ENCODE measurements at regions not wholly inside any gene's neighbourhood (a gene's known extent, or its start where the extent isn't known, plus 50 kb on each side); places are given as distances from the start of the nearest gene placed in this dataset.

- in situ Hi-C loops (cut with MboI; ENCODE audit: low sequenced_read_pairs), result no loop called here
- H3K4ac ChIP-seq (ENCODE audit: low read depth, low read length), result peak overlapping the region; percentile 93
- no peak overlapping the region for H2AK9ac ChIP-seq (replicated peaks; ENCODE audit: low read depth, low read length, poor library complexity)
- ATAC-seq (ENCODE audit: low read depth), result peak; percentile 5; the same call in 1 of the 2 replicates
- H3K9ac ChIP-seq (ENCODE audit: low read depth, low read length), result no peak overlapping the region
- H3K18ac ChIP-seq (ENCODE audit: low read depth, low read length), result peak overlapping the region; percentile 89; the same call in 1 of the 2 replicates
- H2BK20ac ChIP-seq (ENCODE audit: low read depth, low read length), result peak overlapping the region; percentile 97
- H2BK5ac ChIP-seq (ENCODE audit: low read depth, low read length, poor library complexity, severe bottlenecking), result peak overlapping the region; percentile 94
- peak overlapping the region; percentile 59; the same call in 1 of the 2 replicates for H4K5ac ChIP-seq (ENCODE audit: low read depth, low read length)
- TF ChIP-seq RCOR1 (IDR thresholded peaks at IDR 0.05; ENCODE audit: insufficient replicate concordance, low read length), result no peak
- peak; percentile 33; the same call in 1 of the 2 replicates for TF ChIP-seq CEBPB (IDR thresholded peaks at IDR 0.05; ENCODE audit: low read depth, low read length)
- BruUV-seq (replicated peaks), result no TSS peak
- H3K27me3 ChIP-seq (ENCODE audit: control insufficient read depth, insufficient read depth, low read length), result no peaks in the 10 kb centered on the region
- 100% methylated on average over 2 of the region's 11 CpGs; no CpG with 5 or more reads in 1 of the 2 experiments for WGBS, 2 experiments (ENCODE audit: extremely low coverage in 2 of 2, insufficient read length in 1 of 2)
- H3K14ac ChIP-seq (replicated peaks; ENCODE audit: low read depth, low read length), result peak overlapping the region; percentile 77
- intact Hi-C loops (cut with micrococcal nuclease), result loop anchor here (1.0 to 10.0 kb wide), 4 partner anchors 32 to 1242 kb away; partner anchors contain the start of genes FAM217B and PPP1R3D
- H3K4me1 ChIP-seq (ENCODE audit: control insufficient read depth, insufficient read depth, low read length), result peaks cover 4% of the 10 kb centered on the region; the same call in 1 of the 2 replicates
- H2AFZ ChIP-seq (replicated peaks; ENCODE audit: low read length, poor library complexity), result no peak overlapping the region
- H3K56ac ChIP-seq (ENCODE audit: extremely low read depth, insufficient read depth, low read length), result peak overlapping the region; percentile 75
- peak overlapping the region; percentile 83 to 87 for H4K8ac ChIP-seq (ENCODE audit: low read depth in 2 of 2, low read length in 2 of 2)
- ChIA-PET CTCF (interaction anchor here (1.5 to 2.1 kb wide), 4 partner anchors 9 to 975 kb away, joined by 3 to 8 read pairs (median 5); no protein-coding TSS in a partner anchor), POLR2A (ENCODE audit: unreplicated experiment) (no interaction called here)
- H3K4me2 ChIP-seq (ENCODE audit: low read depth, low read length), result peak overlapping the region; percentile 36; the same call in 1 of the 2 replicates
- no peak overlapping the region for H3K4me3 ChIP-seq (ENCODE audit: insufficient read depth, low read depth, low read length)
- H2BK120ac ChIP-seq (ENCODE audit: low read depth, low read length), result peak overlapping the region; percentile 96
- no peaks in the 10 kb centered on the region for H3K36me3 ChIP-seq (ENCODE audit: control insufficient read depth, insufficient read depth, low read length)
- no peaks in the 10 kb centered on the region for H3K79me1 ChIP-seq (ENCODE audit: low read depth in 1 of 2, low read length in 2 of 2)
- H3K9me3 ChIP-seq (ENCODE audit: control insufficient read depth, insufficient read depth, low read length), result no peaks in the 10 kb centered on the region
- H4K91ac ChIP-seq (ENCODE audit: insufficient read depth, low read depth, low read length), result peak overlapping the region; percentile 91
- H4K20me1 ChIP-seq (ENCODE audit: insufficient read depth, low read length), result peaks cover 3% of the 10 kb centered on the region; the same call in 1 of the 2 replicates
- peak; percentile 42 for DNase-seq
- H3K27ac ChIP-seq (ENCODE audit: insufficient read depth, low read length), result peak overlapping the region; percentile 66; the same call in 1 of the 2 replicates
- peak overlapping the region; percentile 83 for H2AK5ac ChIP-seq (ENCODE audit: low read depth, low read length)
- peaks cover 4% of the 10 kb centered on the region for H3K9me1 ChIP-seq (ENCODE audit: insufficient read depth, low read length)
- dilution Hi-C loops (cut with HindIII; ENCODE audit: low sequenced_read_pairs, unreplicated experiment), result no loop called here
- peak overlapping the region; percentile 98 for H2BK15ac ChIP-seq (ENCODE audit: low read depth, low read length)
- H3K23ac ChIP-seq (ENCODE audit: low read depth, low read length), result peak overlapping the region; percentile 64; the same call in 1 of the 2 replicates
These were observed 65.1 kb upstream of the CDH4 start for GRCh38 chr20:61186771-61187472.
